ENCODE measurements at regions not wholly inside any gene's neighbourhood (a gene's known extent, or its start where the extent isn't known, plus 50 kb on each side); places are given as distances from the start of the nearest gene placed in this dataset.
"Not testable (repeated sequence)": the region's sequence is repeated elsewhere in the genome, so short reads cannot be mapped to it uniquely, and the experiment has no call there.

- H3K27ac ChIP-seq (ENCODE audit: low read depth in 2 of 2, low read length in 2 of 2): no peak overlapping the region
- TF ChIP-seq, protein P1, sequence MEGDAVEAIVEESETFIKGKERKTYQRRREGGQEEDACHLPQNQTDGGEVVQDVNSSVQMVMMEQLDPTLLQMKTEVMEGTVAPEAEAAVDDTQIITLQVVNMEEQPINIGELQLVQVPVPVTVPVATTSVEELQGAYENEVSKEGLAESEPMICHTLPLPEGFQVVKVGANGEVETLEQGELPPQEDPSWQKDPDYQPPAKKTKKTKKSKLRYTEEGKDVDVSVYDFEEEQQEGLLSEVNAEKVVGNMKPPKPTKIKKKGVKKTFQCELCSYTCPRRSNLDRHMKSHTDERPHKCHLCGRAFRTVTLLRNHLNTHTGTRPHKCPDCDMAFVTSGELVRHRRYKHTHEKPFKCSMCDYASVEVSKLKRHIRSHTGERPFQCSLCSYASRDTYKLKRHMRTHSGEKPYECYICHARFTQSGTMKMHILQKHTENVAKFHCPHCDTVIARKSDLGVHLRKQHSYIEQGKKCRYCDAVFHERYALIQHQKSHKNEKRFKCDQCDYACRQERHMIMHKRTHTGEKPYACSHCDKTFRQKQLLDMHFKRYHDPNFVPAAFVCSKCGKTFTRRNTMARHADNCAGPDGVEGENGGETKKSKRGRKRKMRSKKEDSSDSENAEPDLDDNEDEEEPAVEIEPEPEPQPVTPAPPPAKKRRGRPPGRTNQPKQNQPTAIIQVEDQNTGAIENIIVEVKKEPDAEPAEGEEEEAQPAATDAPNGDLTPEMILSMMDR (IDR thresholded peaks at IDR 0.05; ENCODE audit: borderline replicate concordance, extremely low read depth, insufficient read depth): no peak
- no peaks in the 10 kb centered on the region for H3K9me3 ChIP-seq (ENCODE audit: control insufficient read depth in 2 of 3, insufficient read depth in 1 of 3, low read length in 3 of 3)
- intact Hi-C loops (cut with DNase I): no loop called here
- no peaks in the 10 kb centered on the region for H3K4me1 ChIP-seq (ENCODE audit: control insufficient read depth in 2 of 3, insufficient read depth in 2 of 3, low read depth in 1 of 3, low read length in 3 of 3)
- no peaks in the 10 kb centered on the region for H3K36me3 ChIP-seq (ENCODE audit: control insufficient read depth in 2 of 3, insufficient read depth in 3 of 3, low read length in 3 of 3)
- no peak for FAIRE-seq
- no peaks in the 10 kb centered on the region for H3K27me3 ChIP-seq (ENCODE audit: control insufficient read depth, insufficient read depth, low read length)
- H3K9ac ChIP-seq (ENCODE audit: low read length in 3 of 3): no peak overlapping the region
- no peak overlapping the region for H3K4me3 ChIP-seq (ENCODE audit: low read length in 3 of 3)
- no peak for DNase-seq
Measured at GRCh38 chr1:221256773-221257172, 377.5 kb downstream of the HLX start.

DNA sequence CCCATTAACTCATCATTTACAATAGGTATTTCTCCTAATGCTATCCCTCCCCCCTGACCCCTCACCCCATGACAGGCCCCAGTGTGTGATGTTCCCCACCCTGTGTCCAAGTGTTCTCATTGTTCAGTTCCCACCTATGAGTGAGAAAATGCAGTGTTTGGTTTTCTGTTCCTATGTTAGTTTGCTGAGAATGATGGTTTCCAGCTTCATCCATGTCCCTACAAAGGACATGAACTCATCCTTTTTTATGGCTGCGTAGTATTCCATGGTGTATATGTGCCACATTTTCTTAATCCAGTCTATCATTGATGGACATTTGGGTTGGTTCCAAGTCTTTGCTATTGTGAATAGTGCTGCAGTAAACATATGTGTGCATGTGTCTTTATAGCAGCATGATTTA lies 378.3 kb downstream of the HLX start:
- H3K27me3 ChIP-seq (ENCODE audit: control insufficient read depth, insufficient read depth, low read length); H3K4me3 ChIP-seq (ENCODE audit: low read length in 3 of 3); H3K27ac ChIP-seq (ENCODE audit: low read depth in 2 of 2, low read length in 2 of 2); H3K4me1 ChIP-seq (ENCODE audit: control insufficient read depth in 2 of 3, insufficient read depth in 2 of 3, low read depth in 1 of 3, low read length in 3 of 3); FAIRE-seq; intact Hi-C loops (cut with DNase I); H3K9me3 ChIP-seq (ENCODE audit: control insufficient read depth in 2 of 3, insufficient read depth in 1 of 3, low read length in 3 of 3); DNase-seq; H3K36me3 ChIP-seq (ENCODE audit: control insufficient read depth in 2 of 3, insufficient read depth in 3 of 3, low read length in 3 of 3); H3K9ac ChIP-seq (ENCODE audit: low read length in 3 of 3): not testable (repeated sequence)

DNA sequence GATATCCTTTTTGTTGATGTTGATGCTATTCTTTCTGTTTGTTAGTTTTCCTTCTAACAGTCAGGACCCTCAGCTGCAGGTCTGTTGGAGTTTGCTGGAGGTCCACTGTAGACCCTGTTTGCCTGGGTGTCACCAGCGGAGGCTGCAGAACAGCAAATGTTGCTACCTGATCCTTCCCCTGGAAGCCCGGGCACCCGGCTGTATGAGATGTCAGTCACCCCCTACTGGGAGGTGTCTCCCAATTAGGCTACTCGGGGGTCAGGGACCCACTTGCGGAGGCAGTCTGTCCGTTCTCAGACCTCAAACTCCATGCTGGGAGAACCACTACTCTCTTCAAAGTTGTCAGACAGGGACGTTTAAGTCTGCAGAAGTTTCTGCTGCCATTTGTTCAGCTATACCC lies 383.4 kb downstream of the HLX start:
- H3K9me3 ChIP-seq (ENCODE audit: control insufficient read depth in 2 of 3, insufficient read depth in 1 of 3, low read length in 3 of 3); H3K4me1 ChIP-seq (ENCODE audit: control insufficient read depth in 2 of 3, insufficient read depth in 2 of 3, low read depth in 1 of 3, low read length in 3 of 3); H3K4me3 ChIP-seq (ENCODE audit: low read length in 3 of 3); H3K27ac ChIP-seq (ENCODE audit: low read depth in 2 of 2, low read length in 2 of 2); H3K9ac ChIP-seq (ENCODE audit: low read length in 3 of 3); FAIRE-seq; H3K36me3 ChIP-seq (ENCODE audit: control insufficient read depth in 2 of 3, insufficient read depth in 3 of 3, low read length in 3 of 3); H3K27me3 ChIP-seq (ENCODE audit: control insufficient read depth, insufficient read depth, low read length): not testable (repeated sequence)
- peak in 1 of 5 donors; percentile 46 for DNase-seq
- intact Hi-C loops (cut with DNase I): loop anchor here (10.0 kb wide), 1 partner anchor 172 kb away; no protein-coding TSS in a partner anchor

GRCh38 chr1:221263831-221264767 lies 384.9 kb downstream of the HLX start:
- FAIRE-seq (no peak), DNase-seq (peak in 4 of 5 donors; percentile 45 to 87 (median 62))
- Histone ChIP-seq H3K9me3 (ENCODE audit: control insufficient read depth in 2 of 3, insufficient read depth in 1 of 3, low read length in 3 of 3) (no peaks in the 10 kb centered on the region), H3K36me3 (ENCODE audit: control insufficient read depth in 2 of 3, insufficient read depth in 3 of 3, low read length in 3 of 3) (no peaks in the 10 kb centered on the region), H3K4me3 (ENCODE audit: low read length in 3 of 3) (no peak overlapping the region), H3K27me3 (ENCODE audit: control insufficient read depth, insufficient read depth, low read length) (no peaks in the 10 kb centered on the region), H3K9ac (ENCODE audit: low read length in 3 of 3) (no peak overlapping the region), H3K4me1 (ENCODE audit: control insufficient read depth in 2 of 3, insufficient read depth in 2 of 3, low read depth in 1 of 3, low read length in 3 of 3) (no peaks in the 10 kb centered on the region), H3K27ac (ENCODE audit: low read depth in 2 of 2, low read length in 2 of 2) (no peak overlapping the region)
- TF ChIP-seq, protein P1 (IDR thresholded peaks at IDR 0.05; ENCODE audit: borderline replicate concordance, extremely low read depth, insufficient read depth): peak; percentile 50
- intact Hi-C loops (cut with DNase I): loop anchor here (10.0 kb wide), 1 partner anchor 171 kb away; no protein-coding TSS in a partner anchor
